ENCODE measurements at regions not wholly inside any gene's neighbourhood (a gene's known extent, or its start where the extent isn't known, plus 50 kb on each side); places are given as distances from the start of the nearest gene placed in this dataset.

DNA sequence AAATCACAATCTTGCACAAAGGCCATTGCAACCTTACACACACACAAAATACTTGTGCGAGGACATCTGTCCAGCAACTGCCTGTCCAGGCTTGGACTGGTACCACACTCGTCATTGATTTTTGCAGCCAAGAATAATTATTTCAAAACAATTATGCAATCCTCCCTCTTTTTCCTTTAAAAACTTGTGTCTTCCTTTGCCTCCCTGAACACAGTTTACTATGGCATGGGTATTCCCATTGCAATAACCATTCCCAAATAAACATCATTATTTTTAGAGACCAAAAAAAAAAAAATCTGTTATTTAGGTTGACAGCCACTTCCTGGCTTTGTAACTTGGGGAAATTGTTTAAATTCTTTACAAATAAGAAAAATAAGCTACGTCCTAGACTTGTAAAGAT, 54.0 kb downstream of the C11orf91 start:
- no peak for DNase-seq (ENCODE audit: low spot score)
- H2BK5ac ChIP-seq (ENCODE audit: low read length): no peak overlapping the region
- no peak overlapping the region for H3K4ac ChIP-seq (ENCODE audit: low read length)
- H3K9me3 ChIP-seq (replicated peaks in 1 of 2; ENCODE audit: control insufficient read depth in 2 of 2, insufficient read depth in 1 of 2, low read depth in 1 of 2, low read length in 2 of 2): no peaks in the 10 kb centered on the region
- no peak overlapping the region for H3K4me3 ChIP-seq (ENCODE audit: low read length in 2 of 2)
- H2BK12ac ChIP-seq (ENCODE audit: low read length): no peak overlapping the region
- no peak overlapping the region for H2BK120ac ChIP-seq (ENCODE audit: low read depth, low read length)
- H3K27me3 ChIP-seq (ENCODE audit: control insufficient read depth in 3 of 3, insufficient read depth in 3 of 3, low read depth in 1 of 3, low read length in 3 of 3): no peaks in the 10 kb centered on the region
- no peak overlapping the region for H3K9ac ChIP-seq (ENCODE audit: low read depth, low read length, poor library complexity)
- H2AFZ ChIP-seq (ENCODE audit: low read length): no peak overlapping the region
- H2AK5ac ChIP-seq (ENCODE audit: low read depth, low read length): no peak overlapping the region
- H4K91ac ChIP-seq (ENCODE audit: low read depth, low read length, poor library complexity): no peak overlapping the region
- no peak overlapping the region for H3K18ac ChIP-seq (ENCODE audit: low read length)
- H3K4me2 ChIP-seq (ENCODE audit: insufficient read depth, low read length, poor library complexity, severe bottlenecking): no peak overlapping the region
- no peaks in the 10 kb centered on the region for H3K4me1 ChIP-seq (ENCODE audit: control insufficient read depth in 2 of 2, insufficient read depth in 1 of 2, low read depth in 1 of 2, low read length in 2 of 2)
- H2BK15ac ChIP-seq (ENCODE audit: low read length): no peak overlapping the region
- no peak overlapping the region for H3K23ac ChIP-seq (ENCODE audit: low read depth, low read length, poor library complexity)
- H3K14ac ChIP-seq (ENCODE audit: low read length): no peak overlapping the region
- no peaks in the 10 kb centered on the region for H3K36me3 ChIP-seq (replicated peaks in 1 of 2; ENCODE audit: control insufficient read depth in 2 of 2, insufficient read depth in 2 of 2, low read length in 2 of 2)
- H3K27ac ChIP-seq (replicated peaks; ENCODE audit: low read length): no peak overlapping the region
- H3K79me1 ChIP-seq (ENCODE audit: low read depth, low read length): no peaks in the 10 kb centered on the region
- no peak overlapping the region for H4K8ac ChIP-seq (ENCODE audit: low read depth, low read length)
- WGBS, 2 donors (ENCODE audit: extremely low coverage in 2 of 2, insufficient read length in 2 of 2, insufficient replicate concordance in 1 of 2): no CpG with 5 or more reads among the region's 3 CpGs

- Histone ChIP-seq H3K27me3 (ENCODE audit: control insufficient read depth in 3 of 3, insufficient read depth in 3 of 3, low read depth in 1 of 3, low read length in 3 of 3) (no peaks in the 10 kb centered on the region), H3K27ac (replicated peaks; ENCODE audit: low read length) (no peak overlapping the region), H4K91ac (ENCODE audit: low read depth, low read length, poor library complexity) (no peak overlapping the region), H3K79me1 (ENCODE audit: low read depth, low read length) (no peaks in the 10 kb centered on the region), H3K4ac (ENCODE audit: low read length) (no peak overlapping the region), H3K23ac (ENCODE audit: low read depth, low read length, poor library complexity) (no peak overlapping the region), H3K36me3 (replicated peaks in 1 of 2; ENCODE audit: control insufficient read depth in 2 of 2, insufficient read depth in 2 of 2, low read length in 2 of 2) (no peaks in the 10 kb centered on the region), H2BK120ac (ENCODE audit: low read depth, low read length) (no peak overlapping the region), H3K14ac (ENCODE audit: low read length) (no peak overlapping the region), H3K9ac (ENCODE audit: low read depth, low read length, poor library complexity) (no peak overlapping the region), H2AK5ac (ENCODE audit: low read depth, low read length) (no peak overlapping the region), H2BK15ac (ENCODE audit: low read length) (no peak overlapping the region), H3K18ac (ENCODE audit: low read length) (no peak overlapping the region), H3K9me3 (replicated peaks in 1 of 2; ENCODE audit: control insufficient read depth in 2 of 2, insufficient read depth in 1 of 2, low read depth in 1 of 2, low read length in 2 of 2) (no peaks in the 10 kb centered on the region), H2AFZ (ENCODE audit: low read length) (no peak overlapping the region), H2BK12ac (ENCODE audit: low read length) (no peak overlapping the region), H3K4me2 (ENCODE audit: insufficient read depth, low read length, poor library complexity, severe bottlenecking) (no peak overlapping the region), H3K4me3 (ENCODE audit: low read length in 2 of 2) (no peak overlapping the region), H3K4me1 (ENCODE audit: control insufficient read depth in 2 of 2, insufficient read depth in 1 of 2, low read depth in 1 of 2, low read length in 2 of 2) (no peaks in the 10 kb centered on the region), H4K8ac (ENCODE audit: low read depth, low read length) (no peak overlapping the region), H2BK5ac (ENCODE audit: low read length) (no peak overlapping the region)
- WGBS, 2 donors (ENCODE audit: extremely low coverage in 2 of 2, insufficient read length in 2 of 2, insufficient replicate concordance in 1 of 2): no CpG with 5 or more reads among the region's 4 CpGs
- no peak for DNase-seq (ENCODE audit: low spot score)
Observed at GRCh38 chr11:33646168-33646567, 54.5 kb downstream of the C11orf91 start.

GRCh38 chr11:33645686-33646085, 54.9 kb downstream of the C11orf91 start:
- Histone ChIP-seq H4K91ac (ENCODE audit: low read depth, low read length, poor library complexity) (no peak overlapping the region), H3K4me3 (ENCODE audit: low read length in 2 of 2) (no peak overlapping the region), H3K9me3 (replicated peaks in 1 of 2; ENCODE audit: control insufficient read depth in 2 of 2, insufficient read depth in 1 of 2, low read depth in 1 of 2, low read length in 2 of 2) (no peaks in the 10 kb centered on the region), H3K36me3 (replicated peaks in 1 of 2; ENCODE audit: control insufficient read depth in 2 of 2, insufficient read depth in 2 of 2, low read length in 2 of 2) (no peaks in the 10 kb centered on the region), H3K79me1 (ENCODE audit: low read depth, low read length) (no peaks in the 10 kb centered on the region), H4K8ac (ENCODE audit: low read depth, low read length) (no peak overlapping the region), H3K4me2 (ENCODE audit: insufficient read depth, low read length, poor library complexity, severe bottlenecking) (no peak overlapping the region), H3K18ac (ENCODE audit: low read length) (no peak overlapping the region), H2BK5ac (ENCODE audit: low read length) (no peak overlapping the region), H3K23ac (ENCODE audit: low read depth, low read length, poor library complexity) (peak overlapping the region; percentile 80), H3K14ac (ENCODE audit: low read length) (no peak overlapping the region), H2BK15ac (ENCODE audit: low read length) (no peak overlapping the region), H3K9ac (ENCODE audit: low read depth, low read length, poor library complexity) (no peak overlapping the region), H2BK12ac (ENCODE audit: low read length) (no peak overlapping the region), H3K27me3 (ENCODE audit: control insufficient read depth in 3 of 3, insufficient read depth in 3 of 3, low read depth in 1 of 3, low read length in 3 of 3) (no peaks in the 10 kb centered on the region), H3K4ac (ENCODE audit: low read length) (no peak overlapping the region), H3K27ac (replicated peaks; ENCODE audit: low read length) (no peak overlapping the region), H3K4me1 (ENCODE audit: control insufficient read depth in 2 of 2, insufficient read depth in 1 of 2, low read depth in 1 of 2, low read length in 2 of 2) (no peaks in the 10 kb centered on the region), H2AK5ac (ENCODE audit: low read depth, low read length) (no peak overlapping the region), H2BK120ac (ENCODE audit: low read depth, low read length) (no peak overlapping the region), H2AFZ (ENCODE audit: low read length) (no peak overlapping the region)
- no CpG with 5 or more reads among the region's 20 CpGs for WGBS, 2 donors (ENCODE audit: extremely low coverage in 2 of 2, insufficient read length in 2 of 2, insufficient replicate concordance in 1 of 2)
- no peak for DNase-seq (ENCODE audit: low spot score)

GRCh38 chr11:33643167-33643824, 57.3 kb downstream of the C11orf91 start:
- Histone ChIP-seq H2AFZ (ENCODE audit: low read length) (no peak overlapping the region), H2BK120ac (ENCODE audit: low read depth, low read length) (no peak overlapping the region), H3K36me3 (replicated peaks in 1 of 2; ENCODE audit: control insufficient read depth in 2 of 2, insufficient read depth in 2 of 2, low read length in 2 of 2) (no peaks in the 10 kb centered on the region), H3K14ac (ENCODE audit: low read length) (no peak overlapping the region), H4K91ac (ENCODE audit: low read depth, low read length, poor library complexity) (no peak overlapping the region), H3K4me2 (ENCODE audit: insufficient read depth, low read length, poor library complexity, severe bottlenecking) (no peak overlapping the region), H3K9ac (ENCODE audit: low read depth, low read length, poor library complexity) (no peak overlapping the region), H2BK15ac (ENCODE audit: low read length) (no peak overlapping the region), H3K4ac (ENCODE audit: low read length) (no peak overlapping the region), H3K18ac (ENCODE audit: low read length) (no peak overlapping the region), H2BK12ac (ENCODE audit: low read length) (no peak overlapping the region), H3K4me1 (ENCODE audit: control insufficient read depth in 2 of 2, insufficient read depth in 1 of 2, low read depth in 1 of 2, low read length in 2 of 2) (no peaks in the 10 kb centered on the region), H3K27me3 (ENCODE audit: control insufficient read depth in 3 of 3, insufficient read depth in 3 of 3, low read depth in 1 of 3, low read length in 3 of 3) (no peaks in the 10 kb centered on the region), H3K9me3 (replicated peaks in 1 of 2; ENCODE audit: control insufficient read depth in 2 of 2, insufficient read depth in 1 of 2, low read depth in 1 of 2, low read length in 2 of 2) (peaks cover 0 to 4% of the 10 kb centered on the region in 2 donors), H3K4me3 (ENCODE audit: low read length in 2 of 2) (no peak overlapping the region), H3K27ac (replicated peaks; ENCODE audit: low read length) (no peak overlapping the region), H3K79me1 (ENCODE audit: low read depth, low read length) (no peaks in the 10 kb centered on the region), H2BK5ac (ENCODE audit: low read length) (no peak overlapping the region), H4K8ac (ENCODE audit: low read depth, low read length) (no peak overlapping the region), H2AK5ac (ENCODE audit: low read depth, low read length) (no peak overlapping the region), H3K23ac (ENCODE audit: low read depth, low read length, poor library complexity) (no peak overlapping the region)
- no peak for DNase-seq (ENCODE audit: low spot score)
- no CpG with 5 or more reads among the region's 3 CpGs for WGBS, 2 donors (ENCODE audit: extremely low coverage in 2 of 2, insufficient read length in 2 of 2, insufficient replicate concordance in 1 of 2)
